Sigmoid colon (tissue), 6 donors: ENCODE measurements at regions not wholly inside any gene's neighbourhood (a gene's known extent, or its start where the extent isn't known, plus 50 kb on each side); places are given as distances from the start of the nearest gene placed in this dataset.

Source experiments
- DNase-seq: peaks from one replicate; pipeline ENCODE4 v3.0.0-alpha.2; 2019
- H3K27ac ChIP-seq, 4 donors: fragments of 200-600 bp; sonication (generic); one replicate each; pipeline ENCODE4 v1.5.1; 2016 to 2019; ENCODE audit warnings: mild to moderate bottlenecking in 1 of 4
- H3K27me3 ChIP-seq, 3 donors: fragments of 200-600 bp; sonication (generic); one replicate each; pipeline ENCODE4 v1.5.1; 2019; ENCODE audit warnings: mild to moderate bottlenecking in 1 of 3
- H3K36me3 ChIP-seq, 4 donors: fragments of 200-600 bp; sonication (generic); one replicate each; pipeline ENCODE4 v1.5.1; 2016 to 2019
- H3K4me1 ChIP-seq, 4 donors: fragments of 200-600 bp; sonication (generic); one replicate each; pipeline ENCODE4 v1.5.1; 2017 to 2019
- H3K4me3 ChIP-seq, 4 donors: fragments of 200-600 bp; sonication (generic); one replicate each; pipeline ENCODE4 v1.5.1; 2017 to 2019; ENCODE audit warnings: mild to moderate bottlenecking in 2 of 4, moderate library complexity in 1 of 4
- H3K9me3 ChIP-seq, 4 donors: fragments of 200-600 bp in 3 of 4; sonication (generic) in 3 of 4; one replicate each; pipeline versions ENCODE4 v1.5.1 to v1.6.1; 2013 to 2019
- EP300 ChIP-seq, 4 donors: sonication (generic); formaldehyde crosslinking; IDR thresholded peaks; one replicate each; pipeline ENCODE4 v1.6.1; 2017; ENCODE audit warnings: antibody characterized with exemption in 4 of 4
- POLR2A ChIP-seq, 2 donors: fragments of 450-650 bp; IDR thresholded peaks; one replicate each; pipeline ENCODE4 v1.6.1; 2016; ENCODE audit warnings: antibody characterized with exemption in 2 of 2, mild to moderate bottlenecking in 2 of 2, moderate library complexity in 2 of 2
- POLR2AphosphoS5 ChIP-seq, 4 donors: sonication (generic); formaldehyde crosslinking; IDR thresholded peaks; one replicate each; pipeline ENCODE4 v1.6.1; 2017; ENCODE audit warnings: antibody characterized with exemption in 4 of 4
- WGBS, 2 donors: extraction: QIAGEN DNeasy Blood & Tissue Kit; methylation state at CpG; one replicate each; pipeline ENCODE4 v1.1.7; 2013; 5-methylcytosine and 5-hydroxymethylcytosine counted together
- intact Hi-C: fragments of 100-400 bp; cut with DNase I; formaldehyde crosslinking; loops from one replicate; pipeline ENCODE4 v1.15.1; 2023
- TF ChIP-seq, protein P1 (sequence below), 4 experiments: fragments of 450-650 bp in 3 of 4; fragments of 200-600 bp in 1 of 4; IDR thresholded peaks; one replicate each; pipeline ENCODE4 v1.5.1; 2016 to 2019; ENCODE audit warnings: antibody characterized with exemption in 4 of 4, mild to moderate bottlenecking in 3 of 4, moderate library complexity in 2 of 4
- donor health status: healthy with polysubstance abuse.
- donor health status: healthy.

DNA sequence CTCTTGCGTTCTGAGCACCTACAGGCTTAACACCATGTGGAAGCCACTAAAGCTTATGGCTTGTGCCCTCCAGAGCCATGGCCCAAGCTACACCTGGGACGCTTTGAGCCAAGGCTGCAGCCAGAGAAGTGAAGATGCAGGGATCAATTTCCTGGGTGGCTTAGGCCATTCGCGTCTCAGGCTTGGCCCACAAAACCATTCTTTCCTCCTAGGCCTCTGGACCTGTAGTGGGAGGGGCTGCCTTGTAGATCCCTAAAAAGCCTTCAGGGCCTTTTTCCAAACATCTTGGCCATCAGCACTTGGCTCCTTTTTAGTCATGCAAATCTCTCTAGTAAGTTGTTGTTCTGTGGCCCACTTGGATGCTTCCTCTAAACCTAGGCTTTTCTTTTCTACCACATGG lies 401.7 kb upstream of the RUNX1 start:
- Histone ChIP-seq H3K4me3 (no peak overlapping the region), H3K36me3 (no peaks in the 10 kb centered on the region)

DNA sequence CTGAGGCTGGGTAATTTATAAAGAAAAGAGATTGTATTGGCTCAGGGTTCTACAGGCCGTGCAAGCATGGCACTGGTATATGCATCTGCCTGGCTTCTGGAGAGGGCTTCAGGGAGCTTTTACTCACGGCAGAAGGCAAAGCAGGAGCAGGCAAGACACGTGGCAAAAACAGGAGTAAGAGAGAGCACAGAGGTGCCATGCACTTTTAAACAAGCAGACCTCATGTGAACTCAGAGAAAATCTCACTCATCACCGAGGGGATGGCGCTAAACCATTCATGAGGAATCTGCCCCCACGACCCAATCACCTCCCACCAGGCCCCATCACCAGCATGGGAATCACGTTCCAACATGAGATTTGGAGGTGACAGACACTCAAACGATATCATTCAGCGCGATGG lies 400.7 kb upstream of the RUNX1 start:
- Histone ChIP-seq H3K27ac (no peak overlapping the region), H3K27me3 (no peaks in the 10 kb centered on the region), H3K9me3 (no peaks in the 10 kb centered on the region), H3K4me1 (no peaks in the 10 kb centered on the region), H3K4me3 (no peak overlapping the region), H3K36me3 (no peaks in the 10 kb centered on the region)
- intact Hi-C loops: no loop called here
- TF ChIP-seq EP300 (IDR thresholded peaks at IDR 0.05): no peak
- no peak for TF ChIP-seq POLR2AphosphoS5 (IDR thresholded peaks at IDR 0.05)
- TF ChIP-seq, protein P1, sequence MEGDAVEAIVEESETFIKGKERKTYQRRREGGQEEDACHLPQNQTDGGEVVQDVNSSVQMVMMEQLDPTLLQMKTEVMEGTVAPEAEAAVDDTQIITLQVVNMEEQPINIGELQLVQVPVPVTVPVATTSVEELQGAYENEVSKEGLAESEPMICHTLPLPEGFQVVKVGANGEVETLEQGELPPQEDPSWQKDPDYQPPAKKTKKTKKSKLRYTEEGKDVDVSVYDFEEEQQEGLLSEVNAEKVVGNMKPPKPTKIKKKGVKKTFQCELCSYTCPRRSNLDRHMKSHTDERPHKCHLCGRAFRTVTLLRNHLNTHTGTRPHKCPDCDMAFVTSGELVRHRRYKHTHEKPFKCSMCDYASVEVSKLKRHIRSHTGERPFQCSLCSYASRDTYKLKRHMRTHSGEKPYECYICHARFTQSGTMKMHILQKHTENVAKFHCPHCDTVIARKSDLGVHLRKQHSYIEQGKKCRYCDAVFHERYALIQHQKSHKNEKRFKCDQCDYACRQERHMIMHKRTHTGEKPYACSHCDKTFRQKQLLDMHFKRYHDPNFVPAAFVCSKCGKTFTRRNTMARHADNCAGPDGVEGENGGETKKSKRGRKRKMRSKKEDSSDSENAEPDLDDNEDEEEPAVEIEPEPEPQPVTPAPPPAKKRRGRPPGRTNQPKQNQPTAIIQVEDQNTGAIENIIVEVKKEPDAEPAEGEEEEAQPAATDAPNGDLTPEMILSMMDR (IDR thresholded peaks at IDR 0.05): no peak
- TF ChIP-seq POLR2A (IDR thresholded peaks at IDR 0.05): no peak
- WGBS, 2 donors: 91 to 92% methylated on average over 10 of the region's 10 CpGs
- DNase-seq: no peak

More for the DNA sequence above, 401.7 kb upstream of the RUNX1 start:
- 93 to 96% methylated on average over 4 of the region's 4 CpGs for WGBS, 2 donors
- H3K27ac ChIP-seq: no peak overlapping the region
- H3K4me1 ChIP-seq: no peaks in the 10 kb centered on the region
- no peaks in the 10 kb centered on the region for H3K9me3 ChIP-seq
- no peak for DNase-seq
- no peaks in the 10 kb centered on the region for H3K27me3 ChIP-seq
- intact Hi-C loops: no loop called here
- no peak for TF ChIP-seq POLR2A (IDR thresholded peaks at IDR 0.05)
- TF ChIP-seq EP300 (IDR thresholded peaks at IDR 0.05): no peak
- no peak for TF ChIP-seq POLR2AphosphoS5 (IDR thresholded peaks at IDR 0.05)
- TF ChIP-seq, protein P1 (IDR thresholded peaks at IDR 0.05): no peak

DNA sequence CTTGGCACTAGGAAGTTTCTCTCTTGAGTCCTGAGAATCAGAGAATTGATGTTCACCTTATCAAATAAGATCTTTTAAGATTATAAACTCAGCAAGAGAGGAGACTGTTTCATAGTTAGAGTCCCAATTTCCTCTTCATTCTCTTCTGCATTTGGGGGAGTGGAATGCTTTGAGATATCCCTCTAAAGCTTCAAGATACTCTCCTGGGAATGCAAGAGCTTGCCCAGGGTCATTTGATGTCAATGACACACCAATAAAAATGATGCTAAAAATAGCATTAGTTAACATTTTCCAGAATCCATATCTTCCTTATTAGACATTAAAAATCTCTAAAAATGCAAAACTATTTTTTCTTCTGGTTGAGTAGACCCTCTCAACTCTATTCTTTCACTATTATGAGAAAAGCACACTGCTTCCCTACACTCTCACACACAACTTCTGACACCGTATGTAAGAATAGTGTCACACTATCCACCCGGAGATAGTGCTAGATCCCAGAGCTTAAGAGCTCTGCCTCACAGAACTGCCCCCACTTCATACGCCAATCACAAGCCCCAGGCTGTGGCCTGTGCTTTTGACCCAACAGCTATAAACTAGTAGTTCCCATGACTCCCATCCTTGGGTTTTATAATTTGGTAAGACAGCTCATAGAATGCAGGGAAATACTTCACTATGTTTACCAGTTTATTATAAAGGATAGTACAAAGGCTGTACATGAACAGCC lies 399.9 kb upstream of the RUNX1 start:
- WGBS, 2 donors: 88 to 90% methylated on average over 3 of the region's 3 CpGs
- intact Hi-C loops: no loop called here

DNA sequence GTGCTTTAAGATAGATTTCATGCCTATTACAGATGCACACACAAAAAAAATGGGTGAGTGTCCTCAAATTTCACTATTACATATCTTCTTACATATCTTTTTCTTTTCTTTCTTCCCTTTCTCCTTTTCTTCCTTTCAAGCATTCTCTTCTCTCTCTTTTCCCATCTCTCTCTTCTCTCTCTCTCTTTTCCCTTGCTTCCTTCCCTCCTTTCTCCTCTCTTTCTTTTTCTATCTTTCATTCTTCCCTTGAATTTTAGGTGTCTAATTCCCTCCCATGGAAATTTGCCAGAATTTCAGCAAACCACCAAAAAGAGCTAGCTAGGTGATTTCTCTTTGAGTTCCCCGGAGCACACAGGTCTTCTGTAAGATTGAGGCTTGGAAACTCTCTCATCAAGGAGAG lies 395.3 kb upstream of the RUNX1 start:
- no peak for DNase-seq
- intact Hi-C loops: no loop called here
- no peaks in the 10 kb centered on the region for H3K27me3 ChIP-seq
- no peaks in the 10 kb centered on the region for H3K4me1 ChIP-seq
- H3K36me3 ChIP-seq: no peaks in the 10 kb centered on the region
- no peak overlapping the region for H3K27ac ChIP-seq
- TF ChIP-seq, protein P1 (IDR thresholded peaks at IDR 0.05): no peak
- TF ChIP-seq POLR2AphosphoS5 (IDR thresholded peaks at IDR 0.05): no peak
- no peak for TF ChIP-seq EP300 (IDR thresholded peaks at IDR 0.05)
- no peak for TF ChIP-seq POLR2A (IDR thresholded peaks at IDR 0.05)
- no peak overlapping the region for H3K4me3 ChIP-seq
- H3K9me3 ChIP-seq: no peaks in the 10 kb centered on the region
- 91 to 93% methylated on average over 1 of the region's 1 CpG for WGBS, 2 donors

More for the DNA sequence above, 399.9 kb upstream of the RUNX1 start:
- Histone ChIP-seq H3K9me3 (no peaks in the 10 kb centered on the region), H3K4me3 (no peak overlapping the region), H3K27me3 (no peaks in the 10 kb centered on the region), H3K27ac (no peak overlapping the region), H3K36me3 (no peaks in the 10 kb centered on the region), H3K4me1 (no peaks in the 10 kb centered on the region)
- no peak for DNase-seq
- TF ChIP-seq EP300 (IDR thresholded peaks at IDR 0.05): no peak
- no peak for TF ChIP-seq POLR2AphosphoS5 (IDR thresholded peaks at IDR 0.05)
- TF ChIP-seq POLR2A (IDR thresholded peaks at IDR 0.05): no peak
- TF ChIP-seq, protein P1 (IDR thresholded peaks at IDR 0.05): no peak
